ENCODE measurements at regions not wholly inside any gene's neighbourhood (a gene's known extent, or its start where the extent isn't known, plus 50 kb on each side); places are given as distances from the start of the nearest gene placed in this dataset.
A peak's percentile ranks its signal among the peaks of the same experiment; 100 is the strongest.

DNA sequence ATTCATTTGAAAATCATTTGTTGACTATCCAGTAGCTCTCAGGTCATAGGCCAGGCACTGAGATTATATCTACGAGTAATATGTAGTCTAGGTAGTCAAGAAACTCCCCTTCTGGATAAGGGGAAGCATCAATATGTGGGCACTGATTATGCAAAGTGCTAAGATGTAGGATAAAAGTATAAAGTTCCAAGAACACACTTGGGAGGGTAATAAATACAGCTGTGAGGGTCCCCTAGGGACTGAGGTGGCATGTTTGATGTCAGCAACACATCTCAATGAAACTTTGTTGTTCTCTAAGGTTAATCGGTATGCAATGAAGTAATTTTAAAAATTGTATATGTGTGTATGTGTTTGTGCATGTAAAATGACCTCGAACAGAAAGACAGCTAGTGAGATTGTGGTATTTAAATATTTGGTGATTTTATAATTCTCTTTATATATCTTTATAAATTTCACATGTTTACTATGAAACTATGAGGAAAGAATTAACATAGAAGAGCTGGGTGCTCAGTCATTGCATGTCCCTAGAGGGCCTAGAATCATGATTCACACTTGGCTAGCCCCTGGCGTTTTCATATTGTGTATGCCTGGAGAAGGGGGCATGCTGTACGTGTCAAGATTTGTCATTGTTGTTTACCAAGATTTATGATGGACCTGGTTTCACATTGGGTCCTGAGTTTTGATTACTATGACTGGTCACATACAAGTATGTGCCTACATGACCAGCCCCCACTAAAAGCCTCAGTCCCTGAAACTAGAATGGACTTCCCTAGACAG lies 140.1 kb upstream of the DUSP10 start:
- no peak for DNase-seq (ENCODE audit: extremely low read depth, low read depth)
- TF ChIP-seq, protein P1, sequence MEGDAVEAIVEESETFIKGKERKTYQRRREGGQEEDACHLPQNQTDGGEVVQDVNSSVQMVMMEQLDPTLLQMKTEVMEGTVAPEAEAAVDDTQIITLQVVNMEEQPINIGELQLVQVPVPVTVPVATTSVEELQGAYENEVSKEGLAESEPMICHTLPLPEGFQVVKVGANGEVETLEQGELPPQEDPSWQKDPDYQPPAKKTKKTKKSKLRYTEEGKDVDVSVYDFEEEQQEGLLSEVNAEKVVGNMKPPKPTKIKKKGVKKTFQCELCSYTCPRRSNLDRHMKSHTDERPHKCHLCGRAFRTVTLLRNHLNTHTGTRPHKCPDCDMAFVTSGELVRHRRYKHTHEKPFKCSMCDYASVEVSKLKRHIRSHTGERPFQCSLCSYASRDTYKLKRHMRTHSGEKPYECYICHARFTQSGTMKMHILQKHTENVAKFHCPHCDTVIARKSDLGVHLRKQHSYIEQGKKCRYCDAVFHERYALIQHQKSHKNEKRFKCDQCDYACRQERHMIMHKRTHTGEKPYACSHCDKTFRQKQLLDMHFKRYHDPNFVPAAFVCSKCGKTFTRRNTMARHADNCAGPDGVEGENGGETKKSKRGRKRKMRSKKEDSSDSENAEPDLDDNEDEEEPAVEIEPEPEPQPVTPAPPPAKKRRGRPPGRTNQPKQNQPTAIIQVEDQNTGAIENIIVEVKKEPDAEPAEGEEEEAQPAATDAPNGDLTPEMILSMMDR (IDR thresholded peaks at IDR 0.05; ENCODE audit: low read depth, low read length): no peak

DNA sequence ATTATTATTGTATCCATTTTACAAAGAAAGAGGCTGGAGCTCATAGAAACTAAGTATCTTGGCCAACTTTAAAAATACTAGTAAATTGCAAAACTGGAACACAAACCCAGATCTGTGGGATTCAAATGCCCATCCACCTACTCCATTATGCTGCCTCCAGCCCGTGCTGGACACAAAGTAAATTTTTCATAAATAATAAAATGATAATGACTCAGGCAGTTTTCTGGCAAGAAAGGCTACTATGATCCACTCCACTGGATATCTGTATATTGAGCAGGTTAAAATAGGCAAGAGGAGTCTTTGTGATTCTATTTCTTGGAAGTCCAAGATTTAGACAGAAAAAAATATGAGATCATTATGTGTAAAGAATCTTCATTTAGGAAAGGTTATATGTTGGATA lies 138.3 kb upstream of the DUSP10 start:
- DNase-seq (ENCODE audit: extremely low read depth, low read depth): no peak
- TF ChIP-seq, protein P1 (IDR thresholded peaks at IDR 0.05; ENCODE audit: low read depth, low read length): no peak

DNA sequence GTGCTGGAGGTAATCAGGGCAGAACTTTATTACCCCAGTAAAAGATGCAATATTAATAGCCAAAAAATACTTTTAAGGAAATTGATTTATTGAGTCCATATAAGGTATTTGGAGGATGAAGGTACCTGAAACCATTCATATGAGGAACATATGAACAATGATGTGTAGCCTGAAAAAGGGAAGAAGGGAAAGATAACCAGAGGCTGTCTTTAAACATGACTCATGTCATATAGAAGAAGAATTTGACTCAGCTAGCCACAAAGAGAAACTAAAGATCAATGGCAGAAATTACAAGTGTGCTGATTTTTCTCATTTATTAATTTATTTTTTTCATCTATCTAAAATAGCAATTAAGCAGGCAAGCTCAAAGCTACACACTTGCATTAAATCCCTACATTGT lies 136.2 kb upstream of the DUSP10 start:
- DNase-seq (ENCODE audit: extremely low read depth, low read depth): no peak
- TF ChIP-seq, protein P1 (IDR thresholded peaks at IDR 0.05; ENCODE audit: low read depth, low read length): no peak

DNA sequence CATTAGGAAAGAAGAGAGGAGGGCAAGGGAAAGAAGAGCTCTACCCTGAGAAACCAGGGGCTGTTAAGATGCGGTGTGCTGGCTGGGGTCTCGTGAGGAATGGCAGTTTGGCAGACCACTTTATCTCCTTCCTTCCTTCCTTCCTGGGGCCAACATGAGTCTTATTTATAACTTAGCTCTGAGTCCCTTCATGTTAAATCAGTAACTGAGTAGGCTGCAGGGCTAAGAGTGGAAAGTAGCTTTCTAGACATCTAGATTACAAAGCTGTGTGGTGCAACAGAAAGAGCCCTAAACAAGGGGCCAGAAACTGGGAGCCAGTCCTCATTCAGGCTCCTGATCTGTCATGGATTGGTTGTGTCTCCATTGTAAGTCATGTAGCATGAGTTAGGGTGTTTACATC lies 135.4 kb upstream of the DUSP10 start:
- no peak for DNase-seq (ENCODE audit: extremely low read depth, low read depth)
- TF ChIP-seq, protein P1 (IDR thresholded peaks at IDR 0.05; ENCODE audit: low read depth, low read length): no peak

DNA sequence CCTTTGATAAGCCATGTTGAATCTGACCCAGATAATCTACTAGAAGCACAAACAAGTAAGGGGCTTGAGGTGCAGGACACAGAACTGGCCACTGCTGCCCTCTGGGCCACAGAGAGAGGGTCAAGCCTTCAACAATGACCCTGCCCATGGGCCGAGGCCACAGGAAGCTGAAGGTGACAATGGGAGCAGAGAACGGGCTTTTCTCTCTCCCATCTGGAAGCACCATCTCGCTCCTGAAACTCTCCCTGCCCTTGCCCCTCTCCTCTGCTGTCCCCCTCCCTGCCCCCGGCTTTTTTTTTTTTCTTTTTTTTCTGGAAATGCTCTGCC lies 133.1 kb upstream of the DUSP10 start:
- TF ChIP-seq, protein P1 (IDR thresholded peaks at IDR 0.05; ENCODE audit: low read depth, low read length): no peak
- DNase-seq (ENCODE audit: extremely low read depth, low read depth): no peak

DNA sequence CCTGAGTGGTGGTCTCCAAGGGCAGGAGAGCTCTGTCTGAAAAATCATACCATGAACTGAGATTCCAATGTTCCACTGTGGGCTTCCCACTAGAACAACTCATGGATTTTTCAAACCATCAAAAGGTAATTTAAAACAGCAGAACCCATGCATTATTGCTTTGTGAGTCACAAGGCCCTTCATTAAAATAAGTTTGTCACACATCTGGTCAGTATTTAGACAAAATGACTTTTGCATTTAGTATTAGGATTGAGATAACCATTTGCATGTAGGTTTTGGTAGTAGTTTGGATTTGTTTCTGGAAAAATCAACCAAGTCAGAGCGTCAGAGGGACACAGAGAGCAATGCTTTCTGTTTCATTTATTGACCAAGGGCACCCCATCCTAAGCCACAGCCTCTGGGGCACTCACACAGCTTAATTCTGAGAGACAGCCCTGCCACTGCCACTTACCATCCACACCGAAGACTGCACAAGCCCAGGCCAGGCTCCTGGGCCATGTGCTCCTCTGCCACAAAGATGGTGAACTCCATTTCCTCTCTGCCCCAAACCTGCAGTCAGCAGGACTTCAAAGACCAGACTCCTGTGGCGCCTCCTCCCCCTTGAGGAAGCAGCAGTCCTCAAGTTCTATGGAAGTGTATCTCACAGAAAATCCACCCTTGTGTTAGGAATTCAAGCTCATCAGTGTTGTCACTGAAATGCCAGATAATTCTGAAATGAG lies 132.6 kb upstream of the DUSP10 start:
- TF ChIP-seq, protein P1 (IDR thresholded peaks at IDR 0.05; ENCODE audit: low read depth, low read length): peak; percentile 9; the same call in 1 of the 2 replicates
- peak; percentile 70 for DNase-seq (ENCODE audit: extremely low read depth, low read depth)

DNA sequence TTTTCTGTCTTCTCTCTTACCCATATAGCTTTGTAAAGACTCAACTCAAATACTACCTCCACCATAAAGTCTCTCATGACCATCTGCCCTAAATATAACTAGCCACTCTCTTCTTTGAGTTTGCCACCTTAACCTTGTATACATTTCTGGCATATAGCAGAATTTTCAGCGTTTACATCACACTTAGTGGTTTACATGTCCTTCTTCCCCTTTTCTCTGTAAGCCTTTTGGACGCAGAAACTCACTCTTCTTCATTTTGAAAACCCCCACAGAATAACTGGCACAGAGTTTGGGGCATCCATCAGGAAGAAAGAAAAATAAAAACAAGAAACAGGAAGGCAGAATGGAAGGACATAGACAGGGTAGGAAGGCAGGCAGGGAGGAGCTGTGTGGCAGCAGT lies 131.8 kb upstream of the DUSP10 start:
- TF ChIP-seq, protein P1 (IDR thresholded peaks at IDR 0.05; ENCODE audit: low read depth, low read length): no peak
- no peak for DNase-seq (ENCODE audit: extremely low read depth, low read depth)
